Progenitor cell of endocrine pancreas (in vitro differentiated cells): ENCODE measurements at regions not wholly inside any gene's neighbourhood (a gene's known extent, or its start where the extent isn't known, plus 50 kb on each side); places are given as distances from the start of the nearest gene placed in this dataset.

Experiments used
- DNase-seq: peaks from one replicate; pipeline ENCODE4 v3.0.0; 2021; ENCODE audit warnings: low spot score; ENCODE audit not compliant: unreplicated experiment
- H3K27ac Mint-ChIP-seq: 2 replicates; pipeline ENCODE4 v1.8.0; 2021; ENCODE audit warnings: mild to moderate bottlenecking, moderate library complexity, mixed read lengths
- H3K27me3 Mint-ChIP-seq: 2 replicates; pipeline ENCODE4 v1.8.0; 2021; ENCODE audit warnings: mixed read lengths
- H3K36me3 Mint-ChIP-seq: 2 replicates; pipeline ENCODE4 v1.8.0; 2022; ENCODE audit warnings: mixed read lengths; ENCODE audit not compliant: insufficient read depth
- H3K4me1 Mint-ChIP-seq: 2 replicates; pipeline ENCODE4 v1.8.0; 2021; ENCODE audit warnings: low read depth, mixed read lengths
- H3K4me3 Mint-ChIP-seq: 2 replicates; pipeline ENCODE4 v1.8.0; 2021; ENCODE audit warnings: low read depth, mild to moderate bottlenecking, moderate library complexity, mixed read lengths
- H3K9me3 Mint-ChIP-seq: 2 replicates; pipeline ENCODE4 v1.8.0; 2021; ENCODE audit warnings: low read depth, mixed read lengths
- TF ChIP-seq, protein P1 (sequence below): fragments of 200-600 bp; sonication (generic); IDR thresholded peaks from one replicate; pipeline ENCODE4 v1.5.0; 2021; ENCODE audit warnings: antibody characterized with exemption, mild to moderate bottlenecking; ENCODE audit not compliant: unreplicated experiment

- no peak overlapping the region for H3K4me3 Mint-ChIP-seq
- H3K9me3 Mint-ChIP-seq = peaks cover 21% of the 10 kb centered on the region
- no peak overlapping the region for H3K27ac Mint-ChIP-seq
- H3K27me3 Mint-ChIP-seq = no peaks in the 10 kb centered on the region
- DNase-seq = no peak
- H3K36me3 Mint-ChIP-seq = peaks cover 1% of the 10 kb centered on the region
- TF ChIP-seq, protein P1, sequence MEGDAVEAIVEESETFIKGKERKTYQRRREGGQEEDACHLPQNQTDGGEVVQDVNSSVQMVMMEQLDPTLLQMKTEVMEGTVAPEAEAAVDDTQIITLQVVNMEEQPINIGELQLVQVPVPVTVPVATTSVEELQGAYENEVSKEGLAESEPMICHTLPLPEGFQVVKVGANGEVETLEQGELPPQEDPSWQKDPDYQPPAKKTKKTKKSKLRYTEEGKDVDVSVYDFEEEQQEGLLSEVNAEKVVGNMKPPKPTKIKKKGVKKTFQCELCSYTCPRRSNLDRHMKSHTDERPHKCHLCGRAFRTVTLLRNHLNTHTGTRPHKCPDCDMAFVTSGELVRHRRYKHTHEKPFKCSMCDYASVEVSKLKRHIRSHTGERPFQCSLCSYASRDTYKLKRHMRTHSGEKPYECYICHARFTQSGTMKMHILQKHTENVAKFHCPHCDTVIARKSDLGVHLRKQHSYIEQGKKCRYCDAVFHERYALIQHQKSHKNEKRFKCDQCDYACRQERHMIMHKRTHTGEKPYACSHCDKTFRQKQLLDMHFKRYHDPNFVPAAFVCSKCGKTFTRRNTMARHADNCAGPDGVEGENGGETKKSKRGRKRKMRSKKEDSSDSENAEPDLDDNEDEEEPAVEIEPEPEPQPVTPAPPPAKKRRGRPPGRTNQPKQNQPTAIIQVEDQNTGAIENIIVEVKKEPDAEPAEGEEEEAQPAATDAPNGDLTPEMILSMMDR = no peak
- H3K4me1 Mint-ChIP-seq = no peaks in the 10 kb centered on the region
Observed at GRCh38 chr18:30730915-30731314, 311.6 kb downstream of the DSC3 start.

DNA sequence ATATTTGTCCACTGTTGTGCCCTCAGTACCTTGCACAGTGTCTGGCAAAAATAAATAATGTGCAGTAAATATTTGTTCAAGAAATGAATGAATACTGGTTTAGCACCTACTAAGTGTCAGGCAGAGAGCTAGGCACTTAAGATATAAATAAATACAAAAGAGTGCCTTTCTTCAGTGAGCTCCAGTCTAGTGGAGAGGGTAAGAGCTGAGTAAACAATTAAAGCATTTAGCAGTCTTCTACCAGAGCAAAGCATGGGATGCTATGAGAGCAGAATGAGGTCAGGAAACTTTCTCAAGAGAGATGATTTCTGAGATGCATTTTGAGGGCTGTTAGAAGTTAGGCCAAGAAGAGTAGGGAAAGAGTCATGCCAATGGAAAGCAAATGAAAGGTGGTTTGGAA lies 314.7 kb downstream of the DSC3 start:
- H3K27me3 Mint-ChIP-seq = no peaks in the 10 kb centered on the region
- H3K9me3 Mint-ChIP-seq = peaks cover 9% of the 10 kb centered on the region
- no peaks in the 10 kb centered on the region for H3K4me1 Mint-ChIP-seq
- TF ChIP-seq, protein P1 = no peak
- peaks cover 1% of the 10 kb centered on the region for H3K36me3 Mint-ChIP-seq
- H3K4me3 Mint-ChIP-seq = no peak overlapping the region
- no peak overlapping the region for H3K27ac Mint-ChIP-seq
- no peak for DNase-seq

DNA sequence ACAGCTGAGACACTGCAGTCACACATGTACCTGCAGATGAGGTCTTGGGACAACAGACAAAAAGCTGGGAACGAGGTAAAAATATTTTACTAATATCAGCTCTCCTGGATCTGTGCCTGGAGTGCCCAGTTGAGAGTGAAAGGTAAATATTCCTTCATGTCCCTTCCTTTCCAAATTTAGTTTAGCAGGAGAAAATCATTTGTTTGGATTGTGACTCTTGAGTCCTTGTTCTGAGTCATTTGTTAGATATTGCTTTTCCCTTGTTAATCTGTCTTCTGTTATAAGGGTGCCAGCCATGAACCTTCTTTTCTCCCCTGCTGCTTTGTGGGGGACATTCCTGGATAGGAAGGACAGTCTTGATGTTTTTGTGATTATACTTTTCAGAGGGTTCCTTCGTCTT lies 329.2 kb downstream of the DSC3 start:
- Mint-ChIP-seq H3K27ac (no peak overlapping the region), H3K36me3 (no peaks in the 10 kb centered on the region), H3K27me3 (no peaks in the 10 kb centered on the region), H3K9me3 (no peaks in the 10 kb centered on the region), H3K4me1 (no peaks in the 10 kb centered on the region), H3K4me3 (no peak overlapping the region)
- TF ChIP-seq, protein P1 = no peak
- DNase-seq = no peak

DNA sequence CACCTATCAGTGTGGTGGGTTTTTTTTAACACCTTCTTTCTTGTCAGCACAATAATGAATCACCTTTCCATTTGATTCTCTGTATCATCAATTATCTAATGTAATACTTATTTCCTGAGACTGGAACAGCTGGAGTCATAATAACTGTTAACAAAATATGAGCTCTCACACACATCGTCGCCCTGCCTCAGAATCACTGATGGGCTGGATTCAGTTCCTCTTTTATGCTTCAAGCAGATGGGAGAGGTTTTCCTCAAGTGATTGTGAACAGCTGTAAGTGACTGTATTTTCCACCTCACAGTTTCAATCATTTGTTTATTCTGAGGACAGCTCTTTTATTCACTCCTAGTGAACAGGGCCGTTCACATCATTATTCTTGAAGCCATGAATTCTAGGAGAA lies 330.2 kb downstream of the DSC3 start:
- TF ChIP-seq, protein P1 = no peak

GRCh38 chr18:30709595-30709994 lies 332.9 kb downstream of the DSC3 start:
- H3K4me1 Mint-ChIP-seq = no peaks in the 10 kb centered on the region
- TF ChIP-seq, protein P1 = no peak
- DNase-seq = no peak
- no peak overlapping the region for H3K27ac Mint-ChIP-seq
- H3K9me3 Mint-ChIP-seq = no peaks in the 10 kb centered on the region
- H3K4me3 Mint-ChIP-seq = no peak overlapping the region
- no peaks in the 10 kb centered on the region for H3K36me3 Mint-ChIP-seq
- H3K27me3 Mint-ChIP-seq = no peaks in the 10 kb centered on the region

More for the DNA sequence above, 330.2 kb downstream of the DSC3 start:
- H3K4me1 Mint-ChIP-seq = no peaks in the 10 kb centered on the region
- no peaks in the 10 kb centered on the region for H3K9me3 Mint-ChIP-seq
- H3K4me3 Mint-ChIP-seq = no peak overlapping the region
- H3K36me3 Mint-ChIP-seq = no peaks in the 10 kb centered on the region
- H3K27ac Mint-ChIP-seq = no peak overlapping the region
- no peak for DNase-seq
- H3K27me3 Mint-ChIP-seq = no peaks in the 10 kb centered on the region
